SK-N-MC (cell line): ENCODE measurements at regions not wholly inside any gene's neighbourhood (a gene's known extent, or its start where the extent isn't known, plus 50 kb on each side); places are given as distances from the start of the nearest gene placed in this dataset.

Experiments used
- EZH2 ChIP-seq: fragments of 200-600 bp; sonication (generic); IDR thresholded peaks from one replicate; pipeline ENCODE4 v1.6.1; 2017; ENCODE audit warnings: antibody characterized with exemption
- POLR2AphosphoS5 ChIP-seq: IDR thresholded peaks from 2 replicates; pipeline ENCODE4 v1.6.1; 2012; ENCODE audit warnings: mild to moderate bottlenecking, low read depth, low read length, borderline replicate concordance

- no peak for TF ChIP-seq EZH2
- TF ChIP-seq POLR2AphosphoS5 = no peak
Measured at GRCh38 chr2:164141271-164141670, 405.5 kb upstream of the FIGN start.
